HG03457 (cell line): ENCODE measurements at regions not wholly inside any gene's neighbourhood (a gene's known extent, or its start where the extent isn't known, plus 50 kb on each side); places are given as distances from the start of the nearest gene placed in this dataset.

Experiments
- ATAC-seq: cut with Tn5 transposase; IDR thresholded peaks from one replicate; pipeline ENCODE4 v1.9.1; 2021; ENCODE audit warnings: moderate number of reproducible peaks; ENCODE audit not compliant: unreplicated experiment

- no peak for ATAC-seq
These were observed 228.8 kb downstream of the SMARCA2 start for GRCh38 chr9:2243666-2244555.

- ATAC-seq: no peak
These were observed 232.2 kb downstream of the SMARCA2 start for GRCh38 chr9:2247340-2247739.

- ATAC-seq: no peak
These were observed 233.7 kb downstream of the SMARCA2 start for GRCh38 chr9:2248768-2249265.

GRCh38 chr9:2253636-2254580 lies 238.8 kb downstream of the SMARCA2 start:
- no peak for ATAC-seq

GRCh38 chr9:2255128-2255527 lies 240.0 kb downstream of the SMARCA2 start:
- ATAC-seq: no peak

- ATAC-seq: no peak
These were observed 242.2 kb downstream of the SMARCA2 start for GRCh38 chr9:2257248-2257929.

GRCh38 chr9:2260417-2261306 lies 245.5 kb downstream of the SMARCA2 start:
- no peak for ATAC-seq

GRCh38 chr9:2261421-2262103 lies 246.4 kb downstream of the SMARCA2 start:
- no peak for ATAC-seq

GRCh38 chr9:2262386-2263071 lies 247.4 kb downstream of the SMARCA2 start:
- no peak for ATAC-seq

- no peak for ATAC-seq
These were observed 248.0 kb downstream of the SMARCA2 start for GRCh38 chr9:2263111-2263510.

- no peak for ATAC-seq
These were observed 248.5 kb downstream of the SMARCA2 start for GRCh38 chr9:2263665-2264064.

- no peak for ATAC-seq
These were observed 248.9 kb downstream of the SMARCA2 start for GRCh38 chr9:2264081-2264480.

GRCh38 chr9:2267181-2267745 lies 252.1 kb downstream of the SMARCA2 start:
- ATAC-seq: no peak

GRCh38 chr9:2269778-2270177 lies 254.6 kb downstream of the SMARCA2 start:
- ATAC-seq: no peak

GRCh38 chr9:2270565-2270964 lies 255.4 kb downstream of the SMARCA2 start:
- no peak for ATAC-seq

GRCh38 chr9:2271426-2271825 lies 256.3 kb downstream of the SMARCA2 start:
- ATAC-seq: peak; percentile 69

GRCh38 chr9:2274762-2275161 lies 259.6 kb downstream of the SMARCA2 start:
- no peak for ATAC-seq

GRCh38 chr9:2276296-2276695 lies 261.1 kb downstream of the SMARCA2 start:
- ATAC-seq: no peak
